Activated naive CD4-positive, alpha-beta T cell treated with anti-CD3 and anti-CD28 coated beads for 36 hours (primary cell): ENCODE measurements at regions not wholly inside any gene's neighbourhood (a gene's known extent, or its start where the extent isn't known, plus 50 kb on each side); places are given as distances from the start of the nearest gene placed in this dataset.
A peak's percentile ranks its signal among the peaks of the same experiment; 100 is the strongest.

Experiments
- CTCF ChIA-PET: fragments of 350-600 bp; sonication (Branson Sonifier 250); formaldehyde crosslinking; loops from one replicate; lab custom pipeline; 2021; ENCODE audit warnings: antibody characterized with exemption; lab: Charles Lee
- DNase-seq: peaks from one replicate; pipeline ENCODE4 v3.0.0-alpha.2; 2020
- H3K27ac Mint-ChIP-seq: one replicate; pipeline ENCODE4 v1.8.0; 2021; ENCODE audit warnings: mild to moderate bottlenecking, mixed read lengths
- H3K27me3 Mint-ChIP-seq: one replicate; pipeline ENCODE4 v1.8.0; 2021; ENCODE audit warnings: low read depth, mixed read lengths
- H3K36me3 Mint-ChIP-seq: one replicate; pipeline ENCODE4 v1.8.0; 2021; ENCODE audit warnings: low read depth, mixed read lengths
- H3K4me1 Mint-ChIP-seq: one replicate; pipeline ENCODE4 v1.8.0; 2021; ENCODE audit warnings: low read depth, mixed read lengths
- H3K4me3 Mint-ChIP-seq: one replicate; pipeline ENCODE4 v1.8.0; 2021; ENCODE audit warnings: mild to moderate bottlenecking, moderate library complexity, mixed read lengths
- H3K9me3 Mint-ChIP-seq: one replicate; pipeline ENCODE4 v1.8.0; 2021; ENCODE audit warnings: mixed read lengths
- intact Hi-C: fragments of 100-400 bp; cut with micrococcal nuclease; formaldehyde crosslinking; loops from one replicate; pipeline ENCODE4 v1.15.1; 2023

GRCh38 chr9:117496307-117496706, 81.5 kb upstream of the ASTN2 start:
- no peaks in the 10 kb centered on the region for H3K4me1 Mint-ChIP-seq
- H3K36me3 Mint-ChIP-seq, result no peaks in the 10 kb centered on the region
- H3K4me3 Mint-ChIP-seq, result no peak overlapping the region
- CTCF ChIA-PET, result no interaction called here
- H3K27me3 Mint-ChIP-seq, result no peaks in the 10 kb centered on the region
- peaks cover 1% of the 10 kb centered on the region for H3K9me3 Mint-ChIP-seq
- intact Hi-C loops, result no loop called here
- no peak for DNase-seq
- no peak overlapping the region for H3K27ac Mint-ChIP-seq

DNA sequence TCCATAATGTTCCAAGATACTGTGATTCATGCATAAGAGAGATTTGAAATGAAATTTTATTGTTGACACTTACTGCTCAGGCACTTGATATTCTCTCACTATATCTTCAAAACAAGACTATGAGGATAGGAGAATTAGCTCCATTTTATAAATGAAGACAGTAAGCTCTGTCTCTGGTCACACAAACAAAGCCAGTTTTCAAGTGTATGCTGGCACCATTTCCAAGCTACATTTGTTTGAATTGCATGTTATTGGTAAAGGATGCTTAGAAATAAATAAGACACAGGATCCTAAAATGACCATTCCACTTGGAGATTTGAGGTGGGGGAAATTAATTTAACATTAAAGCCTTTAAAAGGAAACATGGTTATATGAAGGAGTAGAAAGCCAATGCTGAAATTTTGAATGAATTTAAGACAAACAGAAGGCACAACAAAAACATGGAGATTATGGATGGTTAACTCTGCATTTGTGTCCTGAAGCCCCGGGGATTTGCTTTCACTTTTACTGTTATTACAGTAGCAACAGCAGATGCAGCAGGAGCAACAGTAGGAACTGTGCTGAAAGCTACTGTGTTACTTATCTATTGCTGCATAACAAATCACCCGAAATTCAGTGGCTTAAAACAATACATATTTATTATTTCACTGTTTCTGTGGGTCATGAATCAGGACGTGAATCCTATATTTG, 79.7 kb upstream of the ASTN2 start:
- Mint-ChIP-seq H3K27me3 (no peaks in the 10 kb centered on the region), H3K27ac (no peak overlapping the region), H3K9me3 (peaks cover 1% of the 10 kb centered on the region), H3K4me1 (no peaks in the 10 kb centered on the region), H3K36me3 (no peaks in the 10 kb centered on the region), H3K4me3 (no peak overlapping the region)
- CTCF ChIA-PET, result no interaction called here
- intact Hi-C loops, result no loop called here
- no peak for DNase-seq

DNA sequence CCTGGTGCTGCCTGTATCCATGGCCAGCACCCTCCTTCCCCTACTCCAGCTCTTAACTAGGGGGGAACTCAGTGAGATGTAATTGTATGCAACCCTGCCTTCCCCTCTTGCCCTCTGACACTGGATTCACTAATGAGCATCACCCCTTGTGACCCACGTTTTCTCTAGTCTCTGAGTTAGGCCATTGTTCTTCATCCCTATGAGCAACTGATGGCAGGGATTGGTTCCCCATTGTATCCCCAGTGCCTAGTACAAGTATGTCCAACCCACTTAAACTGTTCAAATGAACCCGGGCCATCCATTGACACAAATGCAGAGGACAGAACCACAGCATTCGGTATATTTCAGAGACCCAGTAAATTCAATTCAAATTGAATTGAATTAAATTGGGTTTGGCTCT, 77.6 kb upstream of the ASTN2 start:
- peaks cover 3% of the 10 kb centered on the region for H3K27me3 Mint-ChIP-seq
- no peaks in the 10 kb centered on the region for H3K9me3 Mint-ChIP-seq
- H3K4me1 Mint-ChIP-seq, result no peaks in the 10 kb centered on the region
- H3K27ac Mint-ChIP-seq, result no peak overlapping the region
- CTCF ChIA-PET, result no interaction called here
- H3K4me3 Mint-ChIP-seq, result no peak overlapping the region
- DNase-seq, result no peak
- H3K36me3 Mint-ChIP-seq, result no peaks in the 10 kb centered on the region
- intact Hi-C loops, result no loop called here

DNA sequence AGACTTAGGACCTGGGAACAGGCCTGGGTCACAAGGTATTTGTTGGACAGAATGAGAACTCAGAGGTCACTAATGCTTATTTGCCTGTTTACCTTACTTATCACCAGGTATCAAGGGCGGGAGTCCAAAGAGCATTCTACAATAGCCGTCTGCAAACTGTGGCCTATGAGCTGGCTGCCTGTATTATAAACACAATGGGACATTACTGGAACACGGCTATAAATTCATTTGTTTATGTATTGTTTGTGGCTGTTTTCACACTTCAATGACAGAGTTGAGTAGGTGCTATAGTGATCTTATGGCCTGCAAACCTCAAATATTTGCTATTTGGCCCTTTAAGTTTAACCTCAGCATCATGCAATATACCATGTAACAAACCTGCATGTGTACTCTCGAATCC, 76.6 kb upstream of the ASTN2 start:
- Mint-ChIP-seq H3K36me3 (no peaks in the 10 kb centered on the region), H3K4me3 (no peak overlapping the region), H3K9me3 (no peaks in the 10 kb centered on the region), H3K27me3 (peaks cover 5% of the 10 kb centered on the region), H3K4me1 (no peaks in the 10 kb centered on the region), H3K27ac (no peak overlapping the region)
- intact Hi-C loops, result no loop called here
- CTCF ChIA-PET, result no interaction called here
- DNase-seq, result no peak

GRCh38 chr9:117490199-117490598, 75.3 kb upstream of the ASTN2 start:
- DNase-seq, result no peak
- Mint-ChIP-seq H3K9me3 (no peaks in the 10 kb centered on the region), H3K27ac (no peak overlapping the region), H3K4me1 (no peaks in the 10 kb centered on the region), H3K36me3 (no peaks in the 10 kb centered on the region), H3K27me3 (peaks cover 6% of the 10 kb centered on the region), H3K4me3 (no peak overlapping the region)
- intact Hi-C loops, result no loop called here
- CTCF ChIA-PET, result interaction anchor here (0.9 kb wide), 1 partner anchor 22 kb away, joined by 3 read pairs; no protein-coding TSS in a partner anchor

GRCh38 chr9:117488659-117489058, 73.8 kb upstream of the ASTN2 start:
- H3K27ac Mint-ChIP-seq, result no peak overlapping the region
- H3K27me3 Mint-ChIP-seq, result peaks cover 9% of the 10 kb centered on the region
- no peak overlapping the region for H3K4me3 Mint-ChIP-seq
- no peaks in the 10 kb centered on the region for H3K9me3 Mint-ChIP-seq
- no peaks in the 10 kb centered on the region for H3K36me3 Mint-ChIP-seq
- intact Hi-C loops, result loop anchor here (10.0 kb wide), 1 partner anchor 64 kb away; no protein-coding TSS in a partner anchor
- CTCF ChIA-PET, result interaction anchor here (0.6 kb wide), 1 partner anchor 117 kb away, joined by 3 read pairs; no protein-coding TSS in a partner anchor
- H3K4me1 Mint-ChIP-seq, result no peaks in the 10 kb centered on the region
- DNase-seq, result no peak

DNA sequence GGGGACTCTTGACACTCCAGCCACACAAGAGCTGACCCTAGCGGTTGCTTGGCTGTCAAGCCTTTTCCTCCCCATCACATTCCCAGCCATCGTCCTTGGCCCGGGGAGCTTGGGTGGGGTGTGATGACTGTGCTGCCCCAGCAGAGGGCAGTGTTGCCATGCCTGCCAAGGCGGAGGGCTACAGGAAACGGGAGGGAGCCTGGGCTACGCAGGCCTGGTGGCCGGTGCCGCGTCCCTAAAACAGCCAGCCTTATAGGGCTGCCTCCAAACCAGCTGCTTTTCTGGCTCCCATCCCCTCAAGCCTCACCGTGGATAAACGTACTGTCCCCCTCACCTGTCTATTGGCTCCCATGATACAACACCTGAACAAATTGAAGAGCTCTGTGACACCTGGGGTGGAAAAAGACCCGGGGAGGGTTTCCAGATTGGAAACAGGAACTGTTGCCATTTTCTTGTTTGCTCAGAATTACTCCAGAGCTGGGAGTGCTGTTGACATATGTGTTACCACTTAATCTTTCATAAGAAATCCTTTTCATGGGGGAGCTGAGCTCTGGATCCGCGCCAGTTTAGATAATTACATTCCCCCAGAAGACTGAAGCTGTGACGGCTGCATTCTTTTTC, 72.8 kb upstream of the ASTN2 start:
- peaks cover 9% of the 10 kb centered on the region for H3K27me3 Mint-ChIP-seq
- CTCF ChIA-PET, result interaction anchor here (0.7 to 1.0 kb wide), 3 partner anchors 18 to 84 kb away, joined by 3 to 5 read pairs (median 4); no protein-coding TSS in a partner anchor
- DNase-seq, result peak; percentile 35
- no peaks in the 10 kb centered on the region for H3K36me3 Mint-ChIP-seq
- no peaks in the 10 kb centered on the region for H3K9me3 Mint-ChIP-seq
- H3K4me1 Mint-ChIP-seq, result no peaks in the 10 kb centered on the region
- no peak overlapping the region for H3K27ac Mint-ChIP-seq
- intact Hi-C loops, result loop anchor here (1.0 to 10.0 kb wide), 2 partner anchors 63 to 69 kb away; no protein-coding TSS in a partner anchor
- H3K4me3 Mint-ChIP-seq, result no peak overlapping the region

DNA sequence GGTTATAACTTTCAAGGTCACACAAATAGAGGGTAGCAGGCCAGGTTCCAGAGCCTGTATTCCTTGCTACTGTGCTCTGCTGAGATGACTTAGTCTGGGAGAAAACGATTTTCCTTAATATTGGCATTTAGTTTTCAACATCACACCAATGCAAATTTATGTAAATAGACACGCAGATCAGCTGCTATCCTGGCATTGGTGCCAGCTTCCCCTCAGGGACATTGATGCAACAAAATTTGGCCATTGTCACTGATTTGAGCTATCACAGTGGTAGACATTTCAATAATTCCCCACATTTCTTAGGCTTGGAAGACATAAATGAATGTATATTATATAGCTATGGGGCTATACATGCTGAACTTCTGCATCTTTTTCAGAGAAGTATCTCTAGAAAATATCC, 71.6 kb upstream of the ASTN2 start:
- Mint-ChIP-seq H3K9me3 (no peaks in the 10 kb centered on the region), H3K4me3 (no peak overlapping the region), H3K27me3 (peaks cover 14% of the 10 kb centered on the region), H3K27ac (no peak overlapping the region), H3K4me1 (no peaks in the 10 kb centered on the region), H3K36me3 (no peaks in the 10 kb centered on the region)
- CTCF ChIA-PET, result no interaction called here
- intact Hi-C loops, result loop anchor here (10.0 kb wide), 1 partner anchor 62 kb away; no protein-coding TSS in a partner anchor
- no peak for DNase-seq

- DNase-seq, result no peak
- H3K27me3 Mint-ChIP-seq, result peaks cover 16% of the 10 kb centered on the region
- CTCF ChIA-PET, result no interaction called here
- intact Hi-C loops, result loop anchor here (10.0 kb wide), 1 partner anchor 60 kb away; no protein-coding TSS in a partner anchor
- H3K36me3 Mint-ChIP-seq, result no peaks in the 10 kb centered on the region
- no peak overlapping the region for H3K4me3 Mint-ChIP-seq
- no peaks in the 10 kb centered on the region for H3K9me3 Mint-ChIP-seq
- no peaks in the 10 kb centered on the region for H3K4me1 Mint-ChIP-seq
- H3K27ac Mint-ChIP-seq, result no peak overlapping the region
These were observed 70.3 kb upstream of the ASTN2 start for GRCh38 chr9:117485176-117485575.

DNA sequence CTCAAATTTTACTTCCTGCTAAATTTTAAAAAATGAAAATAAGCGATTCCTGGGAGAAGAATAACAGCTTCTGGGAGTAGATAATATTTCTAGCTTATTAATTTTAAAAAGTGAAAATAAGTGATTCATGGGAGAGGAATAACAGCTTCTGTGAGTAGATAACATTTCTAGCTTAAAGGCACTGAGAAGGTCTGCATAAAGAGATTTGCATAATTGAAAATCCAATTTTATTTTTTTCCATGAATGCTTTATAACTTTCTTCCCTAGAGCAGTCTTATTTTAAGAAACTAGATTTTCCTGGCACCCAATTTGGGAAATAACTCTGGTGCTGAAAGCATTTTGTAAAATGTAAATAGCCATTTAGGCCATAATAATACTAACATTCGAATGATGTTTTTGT, 65.9 kb upstream of the ASTN2 start:
- no peak for DNase-seq
- CTCF ChIA-PET, result no interaction called here
- intact Hi-C loops, result loop anchor here (10.0 kb wide), 1 partner anchor 56 kb away; no protein-coding TSS in a partner anchor
- H3K36me3 Mint-ChIP-seq, result no peaks in the 10 kb centered on the region
- no peaks in the 10 kb centered on the region for H3K4me1 Mint-ChIP-seq
- no peak overlapping the region for H3K4me3 Mint-ChIP-seq
- H3K27me3 Mint-ChIP-seq, result peaks cover 12% of the 10 kb centered on the region
- no peak overlapping the region for H3K27ac Mint-ChIP-seq
- H3K9me3 Mint-ChIP-seq, result no peaks in the 10 kb centered on the region

- no peak overlapping the region for H3K27ac Mint-ChIP-seq
- CTCF ChIA-PET, result no interaction called here
- no peak for DNase-seq
- H3K36me3 Mint-ChIP-seq, result no peaks in the 10 kb centered on the region
- no peak overlapping the region for H3K4me3 Mint-ChIP-seq
- H3K27me3 Mint-ChIP-seq, result peaks cover 10% of the 10 kb centered on the region
- intact Hi-C loops, result loop anchor here (10.0 kb wide), 1 partner anchor 55 kb away; no protein-coding TSS in a partner anchor
- H3K4me1 Mint-ChIP-seq, result no peaks in the 10 kb centered on the region
- H3K9me3 Mint-ChIP-seq, result no peaks in the 10 kb centered on the region
These were observed 65.4 kb upstream of the ASTN2 start for GRCh38 chr9:117480253-117480652.

DNA sequence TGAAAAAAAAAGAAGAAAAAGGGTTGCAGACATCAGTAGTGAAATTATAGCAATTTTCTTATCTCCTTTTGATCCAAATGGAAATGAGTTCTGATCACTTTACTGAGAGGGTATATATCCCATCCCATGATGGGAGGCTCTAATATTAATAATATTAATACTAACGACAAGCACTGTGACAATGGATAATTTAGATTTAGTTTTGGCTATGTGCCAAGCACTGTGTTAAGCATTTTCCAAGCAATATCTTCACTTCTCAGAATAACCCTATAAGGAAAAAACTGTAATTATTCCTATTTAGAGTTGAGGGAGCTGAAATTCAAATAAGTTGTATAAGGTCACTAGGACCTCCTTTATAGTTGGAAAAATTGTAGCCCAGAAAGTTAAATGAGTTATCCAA, 58.4 kb upstream of the ASTN2 start:
- Mint-ChIP-seq H3K4me1 (no peaks in the 10 kb centered on the region), H3K27ac (no peak overlapping the region), H3K36me3 (no peaks in the 10 kb centered on the region), H3K9me3 (peaks cover 1% of the 10 kb centered on the region), H3K27me3 (no peaks in the 10 kb centered on the region), H3K4me3 (no peak overlapping the region)
- no peak for DNase-seq
- intact Hi-C loops, result no loop called here
- CTCF ChIA-PET, result no interaction called here

DNA sequence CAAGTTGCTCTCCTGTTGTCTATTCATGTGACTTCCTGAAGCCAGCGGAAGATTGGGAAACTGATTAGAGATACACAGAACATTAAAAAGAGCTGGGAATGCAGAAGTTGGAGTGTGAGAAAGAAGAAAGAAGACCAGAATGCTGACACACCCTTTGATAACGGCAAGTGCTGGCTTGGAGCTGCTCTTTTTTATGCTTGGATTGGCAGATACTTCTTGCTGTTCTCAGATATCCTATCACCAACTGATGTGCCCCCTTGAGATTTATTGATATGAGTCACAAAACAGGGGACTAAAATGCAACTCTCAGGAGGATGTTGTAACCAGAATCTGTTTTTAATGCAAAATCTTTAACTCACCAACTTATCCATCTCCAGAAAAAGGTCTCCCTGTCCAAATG, 56.0 kb upstream of the ASTN2 start:
- intact Hi-C loops, result no loop called here
- no peaks in the 10 kb centered on the region for H3K4me1 Mint-ChIP-seq
- CTCF ChIA-PET, result no interaction called here

More for the DNA sequence above, 56.0 kb upstream of the ASTN2 start:
- no peak overlapping the region for H3K27ac Mint-ChIP-seq
- H3K4me3 Mint-ChIP-seq, result no peak overlapping the region
- H3K36me3 Mint-ChIP-seq, result no peaks in the 10 kb centered on the region
- peaks cover 1% of the 10 kb centered on the region for H3K9me3 Mint-ChIP-seq
- DNase-seq, result no peak
- no peaks in the 10 kb centered on the region for H3K27me3 Mint-ChIP-seq
